Dermis microvascular lymphatic vessel endothelial cell (primary cell): ENCODE measurements at regions not wholly inside any gene's neighbourhood (a gene's known extent, or its start where the extent isn't known, plus 50 kb on each side); places are given as distances from the start of the nearest gene placed in this dataset.
A peak's percentile ranks its signal among the peaks of the same experiment; 100 is the strongest.

ENCODE experiments used
- DNase-seq, 2 donors: peaks; one replicate each; pipeline versions ENCODE4 v3.0.0 to v3.0.0-alpha.2; 2010; ENCODE audit warnings: low read depth in 2 of 2

DNA sequence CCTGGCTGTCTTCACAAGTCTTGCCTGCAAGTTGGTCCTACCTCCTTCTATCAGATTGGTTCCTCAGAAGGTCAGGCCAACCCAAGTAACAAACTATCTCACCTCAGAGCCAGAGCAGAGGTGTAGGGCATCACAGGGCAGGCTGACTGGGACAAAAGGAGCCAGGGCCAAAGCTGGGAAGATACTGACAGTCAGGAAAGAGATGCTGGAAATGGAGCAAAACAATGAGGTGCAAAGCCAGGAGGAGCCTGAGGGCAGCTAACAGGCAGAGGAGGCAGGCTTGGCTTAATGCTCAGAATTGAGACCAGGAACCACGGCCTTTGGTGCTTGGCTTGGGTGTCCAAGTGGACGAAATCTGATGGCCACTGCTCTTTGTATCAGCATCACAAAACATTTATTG lies 68.4 kb upstream of the PNMA1 start:
- no peak for DNase-seq

DNA sequence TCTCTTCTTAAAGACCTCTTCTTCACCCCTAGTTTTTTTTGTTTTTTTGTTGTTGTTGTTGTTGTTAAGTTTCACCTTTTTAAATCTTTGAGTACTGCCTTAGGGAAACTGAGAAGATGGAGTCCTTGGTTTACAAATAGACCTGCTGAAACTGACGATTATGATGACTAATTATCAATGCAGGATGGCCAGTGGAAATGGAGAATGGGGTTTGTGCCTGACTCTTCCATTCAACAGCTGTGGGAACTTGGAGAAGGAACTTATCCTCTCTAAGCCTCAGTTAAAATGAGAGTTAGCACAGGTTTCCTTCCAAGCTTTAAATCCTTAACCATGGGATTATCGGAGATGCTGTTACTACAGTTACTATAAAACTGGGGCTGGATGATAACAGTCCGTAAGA lies 66.7 kb upstream of the PNMA1 start:
- DNase-seq: no peak

DNA sequence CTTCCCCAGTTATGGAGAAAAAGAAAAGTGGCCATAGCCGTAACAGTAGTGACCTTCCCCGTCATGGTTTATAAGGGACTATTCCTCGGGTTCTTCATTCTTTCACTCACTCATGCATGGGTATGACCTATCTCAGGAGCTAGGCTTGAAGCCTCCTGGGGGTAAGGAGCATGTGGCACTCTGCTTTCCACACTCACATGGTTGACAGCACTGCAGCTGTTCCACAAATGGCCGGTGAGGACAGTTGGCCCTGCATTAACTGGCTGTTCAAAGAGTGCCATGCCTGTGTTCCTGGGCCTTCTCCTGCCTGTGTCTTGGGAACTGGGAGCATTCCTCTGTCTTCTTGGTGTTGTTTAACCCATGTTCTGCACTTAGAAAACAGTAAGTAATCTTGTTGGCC lies 66.2 kb upstream of the PNMA1 start:
- no peak for DNase-seq

DNA sequence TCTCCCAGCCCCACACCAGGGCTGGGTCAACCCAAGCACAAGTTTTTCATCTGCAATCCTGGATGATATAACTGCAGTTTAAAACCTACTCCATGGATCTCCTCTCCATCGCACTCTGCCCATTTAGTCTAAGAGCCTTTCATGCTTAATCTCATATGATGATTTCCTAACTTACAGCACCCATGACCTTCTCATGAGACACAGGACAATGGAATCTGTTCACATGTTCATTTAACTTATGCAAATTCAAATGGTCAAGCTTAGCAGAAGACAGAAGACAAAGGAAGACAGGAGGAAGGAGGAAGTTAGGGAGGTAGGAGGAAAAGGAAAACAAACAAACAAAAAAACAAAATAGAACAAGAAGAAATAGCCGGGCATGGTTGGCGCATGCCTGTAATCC lies 64.6 kb upstream of the PNMA1 start:
- DNase-seq: no peak

DNA sequence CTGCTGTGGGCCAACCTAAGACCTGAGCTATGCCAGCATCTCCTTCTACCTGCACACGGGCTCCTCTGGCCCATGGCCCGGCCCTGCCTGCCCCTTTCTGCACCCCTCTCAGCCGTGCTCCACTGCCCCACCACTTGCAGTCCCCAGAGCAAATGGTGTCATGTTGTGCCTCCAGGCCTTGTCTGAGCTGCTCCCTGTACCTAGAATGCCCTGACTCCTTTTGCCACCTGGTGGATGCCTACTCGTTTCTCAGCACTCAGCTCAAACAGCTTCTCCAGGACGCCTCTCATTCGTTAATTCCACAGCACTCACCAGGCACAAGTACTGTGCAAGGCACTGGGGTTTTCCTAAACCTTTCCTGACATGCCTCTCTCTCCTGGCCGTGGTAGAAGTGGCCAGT lies 63.2 kb upstream of the PNMA1 start:
- no peak for DNase-seq

DNA sequence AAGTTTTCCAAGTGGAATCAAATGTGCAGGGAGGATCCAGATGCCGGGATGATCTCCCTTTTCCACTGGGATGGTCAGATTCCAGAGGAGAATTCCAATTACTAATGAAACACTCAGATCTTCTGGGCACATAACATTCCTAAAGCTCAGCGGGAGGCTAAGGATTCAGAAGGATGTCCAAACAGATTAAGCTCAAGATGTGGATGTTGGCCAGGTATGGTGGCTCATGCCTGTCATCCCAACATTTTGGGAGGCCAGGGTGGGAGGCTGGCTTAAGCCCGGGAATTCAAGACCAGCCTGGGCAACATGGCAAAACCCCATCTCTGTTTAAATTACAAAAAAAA lies 62.0 kb upstream of the PNMA1 start:
- DNase-seq: no peak

DNA sequence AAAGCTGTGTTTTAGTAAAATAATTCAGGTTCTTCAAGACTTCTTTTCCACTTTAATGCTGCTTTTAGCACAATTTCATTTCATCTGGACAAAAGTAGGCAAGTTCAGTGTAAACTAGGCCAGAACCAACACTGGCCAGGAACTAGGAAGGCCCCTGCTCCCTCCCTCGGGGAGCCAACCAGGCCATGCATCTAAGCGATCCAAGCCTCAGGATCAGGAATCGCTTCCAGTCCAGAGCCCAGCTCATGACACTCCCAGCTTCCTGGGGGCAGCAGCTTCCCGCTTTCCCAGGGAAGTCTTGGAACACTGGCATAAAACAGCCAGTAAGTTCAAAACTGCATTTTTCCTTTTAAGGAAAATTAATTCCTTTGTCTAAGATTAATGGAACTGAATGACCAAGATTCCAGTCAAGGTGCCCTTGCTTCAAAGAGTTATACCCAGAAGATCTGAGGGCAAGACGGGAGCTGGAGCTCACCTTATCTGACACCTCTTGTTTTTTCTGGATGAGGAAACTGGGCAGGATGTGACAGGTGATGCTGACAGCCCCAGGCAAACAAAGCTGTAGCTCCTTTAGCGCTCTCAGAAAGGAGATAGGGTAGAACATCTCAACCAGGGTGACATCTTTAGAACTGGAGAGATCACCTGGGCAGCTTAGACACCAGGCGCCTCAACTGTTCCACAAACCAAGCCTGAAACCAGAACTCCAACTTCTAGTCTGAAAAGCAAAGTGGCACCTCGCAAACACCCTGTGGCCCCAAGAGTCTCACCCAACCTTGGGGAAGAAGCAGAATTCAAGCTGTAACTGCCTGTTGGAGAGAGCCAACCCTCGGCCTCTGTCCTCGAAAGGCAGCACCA lies 61.4 kb upstream of the PNMA1 start:
- no peak for DNase-seq

DNA sequence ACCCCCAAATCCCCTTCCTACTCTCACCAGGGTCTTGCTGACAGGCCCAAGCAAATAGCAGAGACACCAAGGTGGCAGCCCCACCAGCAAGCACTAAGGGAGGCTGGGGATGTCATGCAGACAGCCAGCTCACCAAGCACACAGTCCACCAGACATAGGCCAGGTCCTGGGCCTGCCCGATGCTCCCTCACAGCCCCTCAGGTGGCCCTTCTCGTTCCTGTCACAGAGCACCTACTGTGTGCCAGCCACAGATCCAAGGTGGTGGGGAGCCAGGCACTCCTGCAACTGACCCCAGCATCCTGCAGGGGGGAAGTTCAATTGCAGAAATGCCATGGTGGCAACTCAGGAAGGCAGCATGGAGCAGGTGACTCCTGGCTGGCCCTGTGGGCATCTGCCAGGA lies 60.5 kb upstream of the PNMA1 start:
- DNase-seq: no peak

DNA sequence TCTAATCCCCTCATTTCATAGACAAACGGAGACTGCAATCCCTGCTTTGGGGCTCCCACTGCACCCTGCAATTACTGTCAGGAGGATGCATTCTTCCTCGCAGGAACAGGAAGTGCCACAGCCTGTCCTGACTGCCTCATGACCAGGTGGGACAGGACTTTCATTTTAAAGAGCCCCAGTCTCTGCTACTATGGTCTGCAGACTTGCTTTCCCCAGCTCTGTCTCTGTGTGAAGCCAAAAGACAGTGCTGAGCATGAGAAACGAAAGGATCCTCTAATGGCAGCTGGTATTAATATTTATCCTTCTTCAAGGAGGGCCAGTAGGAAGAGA lies 60.0 kb upstream of the PNMA1 start:
- DNase-seq: no peak

DNA sequence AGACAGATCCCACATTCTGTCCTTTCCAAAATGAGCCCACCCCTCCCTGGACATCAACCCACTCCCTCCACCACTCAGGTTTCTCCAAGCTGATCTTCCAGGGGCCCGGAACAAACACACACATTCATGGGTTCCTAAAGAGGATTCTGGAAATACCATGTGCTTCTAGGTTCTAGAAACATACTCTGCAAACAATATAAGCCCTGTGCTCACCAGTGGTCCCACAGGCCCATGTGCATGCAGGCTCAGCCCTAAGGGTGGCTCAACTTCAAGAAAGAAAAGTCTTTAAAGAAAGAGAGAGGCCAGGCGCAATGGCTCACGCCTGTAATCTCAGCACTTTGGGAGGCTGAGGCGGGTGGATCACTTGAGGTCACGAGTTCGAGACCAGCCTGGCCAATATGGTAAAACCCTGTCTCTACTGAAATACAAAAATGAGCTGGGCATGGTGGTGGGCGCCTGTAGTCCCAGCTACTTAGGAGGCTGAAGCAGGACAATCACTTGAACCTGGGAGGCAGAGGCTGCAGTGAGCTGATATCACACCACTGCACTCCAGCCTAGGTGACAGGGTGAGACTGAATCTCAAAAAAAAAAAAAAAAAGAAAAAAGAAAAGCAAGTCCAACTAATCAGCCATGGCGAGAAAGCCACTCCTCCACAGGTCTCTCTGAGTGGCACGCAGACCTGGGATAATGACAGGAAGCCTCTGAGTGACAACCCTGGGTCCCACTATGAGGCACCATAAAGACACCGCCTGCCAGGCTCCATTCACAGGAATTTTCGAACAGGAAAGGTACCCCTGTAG lies 59.5 kb upstream of the PNMA1 start:
- DNase-seq: no peak

DNA sequence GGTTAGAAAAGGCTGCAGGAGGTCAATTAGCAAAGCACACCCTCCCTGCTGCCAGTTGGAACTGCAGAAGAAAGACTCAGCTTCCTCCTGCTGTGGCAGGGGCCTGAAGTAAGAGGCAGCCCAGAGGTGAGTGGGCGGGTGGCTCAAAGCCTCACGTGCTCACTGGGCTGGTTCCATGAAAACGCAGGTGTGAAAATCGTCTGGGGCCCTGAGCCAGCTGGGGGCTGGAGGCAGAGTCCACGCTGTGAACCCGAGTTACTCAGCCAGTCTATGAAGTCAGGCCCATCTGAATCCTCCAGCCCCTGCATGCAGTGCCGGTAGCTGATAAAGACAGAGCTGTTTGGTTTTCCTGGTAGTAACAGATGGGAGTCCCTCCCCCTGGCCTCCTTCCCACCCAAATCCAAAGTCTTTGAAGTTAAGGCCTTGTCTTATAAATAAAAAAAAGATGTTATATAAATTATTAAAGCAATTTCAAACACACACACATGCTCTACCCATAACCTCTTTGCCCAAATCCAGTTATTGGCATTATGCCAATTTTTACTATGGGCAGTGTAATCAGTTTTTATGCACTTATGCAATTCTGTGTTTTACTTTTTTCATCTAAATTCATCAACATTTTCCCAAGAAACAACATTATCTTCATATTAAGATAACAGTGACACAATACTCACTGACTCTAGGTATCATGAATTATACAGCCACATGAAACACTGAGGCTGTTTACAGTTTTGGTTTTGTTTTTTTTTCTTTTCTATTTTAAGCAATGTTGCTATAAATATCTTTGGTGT lies 57.9 kb upstream of the PNMA1 start:
- peak in 1 of 2 donors; percentile 65 for DNase-seq

DNA sequence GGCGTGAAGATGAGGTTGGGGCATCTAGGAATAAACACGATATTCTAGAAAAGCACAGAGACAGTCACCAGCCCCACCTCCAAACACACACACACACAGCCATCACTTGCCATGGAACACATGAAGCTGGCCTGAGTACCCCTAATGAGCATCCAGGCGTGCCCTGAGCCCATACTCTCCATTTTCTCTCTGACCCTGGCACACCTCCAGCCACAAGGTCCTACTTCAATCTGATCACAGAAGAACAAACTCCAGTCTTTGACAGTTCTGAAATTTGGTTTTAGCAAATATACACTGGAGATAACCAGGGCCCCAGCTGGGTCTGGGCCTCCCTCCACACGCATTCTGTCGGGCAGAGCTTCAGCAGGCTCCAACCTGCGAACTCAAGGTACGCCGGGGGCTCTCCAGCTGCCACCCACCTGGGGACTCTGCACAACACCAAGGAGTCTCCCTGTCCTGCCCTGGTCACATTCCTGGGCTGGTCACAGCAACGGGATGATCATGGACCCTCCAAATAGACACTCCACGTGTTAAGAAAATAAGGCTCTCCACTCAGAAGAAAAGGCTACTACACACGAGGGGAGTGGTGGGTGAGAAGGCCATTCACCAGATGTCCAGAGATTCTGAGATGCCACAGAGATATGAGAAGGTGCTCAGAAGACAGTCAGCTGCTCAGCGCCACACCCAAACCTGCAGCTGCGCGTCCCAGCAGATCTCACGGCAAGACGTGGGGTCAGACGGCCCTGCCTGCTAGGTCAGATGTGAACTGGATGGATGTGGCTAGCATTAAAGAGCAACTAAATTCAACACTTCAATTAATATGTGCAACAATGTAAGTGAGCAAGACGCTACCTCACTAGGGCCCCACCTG lies 57.0 kb upstream of the PNMA1 start:
- no peak for DNase-seq

DNA sequence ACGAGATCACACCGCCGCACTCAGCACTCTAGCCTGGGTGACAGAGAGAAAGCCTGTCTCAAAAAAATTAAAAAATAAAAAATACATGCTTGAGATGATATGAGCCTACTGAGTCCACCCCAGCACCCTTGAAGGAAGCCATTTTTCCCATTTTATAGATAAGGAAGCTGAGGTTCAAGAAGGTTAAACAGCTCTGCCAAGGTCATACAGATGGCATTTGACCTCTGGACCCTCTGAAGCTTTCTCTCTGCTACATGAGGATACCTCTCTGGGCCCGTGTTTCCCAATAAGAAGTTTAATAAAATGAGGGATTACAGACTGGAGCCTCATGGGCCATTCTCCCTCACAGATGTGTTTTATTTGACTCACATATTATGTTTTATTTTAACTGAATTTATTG lies 53.9 kb upstream of the PNMA1 start:
- DNase-seq: peak in 1 of 2 donors; percentile 49

DNA sequence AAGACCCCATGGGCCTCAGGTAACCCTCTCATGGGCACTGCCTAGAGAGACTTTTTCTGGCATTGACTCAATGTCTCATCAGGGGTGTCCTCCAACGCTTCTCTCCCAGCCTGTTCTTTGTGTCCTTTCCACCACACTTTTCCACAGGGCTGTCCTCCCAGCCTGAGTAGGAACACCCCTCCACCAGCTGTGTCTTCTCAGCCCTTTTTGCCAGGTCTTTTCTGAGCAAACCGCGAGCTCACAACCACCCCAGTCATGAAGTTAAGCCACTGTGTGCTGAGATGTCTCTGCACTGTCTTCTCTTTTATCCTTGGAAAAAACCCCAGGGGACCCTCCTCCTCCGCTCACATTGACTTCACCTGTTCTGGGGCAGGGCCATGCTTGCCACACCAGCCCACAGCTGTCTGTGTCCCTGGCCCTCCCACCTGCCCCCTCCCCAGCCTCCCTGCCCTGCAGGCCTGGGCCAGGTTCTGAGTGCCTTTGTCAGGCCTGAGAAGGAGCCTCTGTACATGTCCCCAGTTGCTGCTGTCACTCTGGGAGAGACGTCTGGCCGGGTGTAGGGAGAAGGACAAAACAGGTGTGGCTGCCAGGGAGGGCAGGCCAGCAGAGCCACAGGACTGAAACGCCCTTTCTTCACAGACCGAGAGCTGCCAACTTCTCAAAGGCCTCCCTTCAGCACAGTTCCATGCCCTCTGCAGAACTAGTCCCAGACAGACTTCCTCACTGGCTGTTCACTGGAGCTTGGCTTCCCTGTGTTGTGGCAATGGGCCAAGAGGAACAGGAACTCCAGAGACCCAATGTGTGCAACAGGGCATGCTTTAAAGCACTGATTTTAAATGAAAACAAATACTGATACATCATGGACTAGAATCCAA lies 50.5 kb upstream of the PNMA1 start:
- DNase-seq: peak; percentile 75 to 84
